HCT116 (cell line): ENCODE measurements at regions not wholly inside any gene's neighbourhood (a gene's known extent, or its start where the extent isn't known, plus 50 kb on each side); places are given as distances from the start of the nearest gene placed in this dataset.

ENCODE experiments used
- CTCF ChIP-seq, 3 experiments: fragments of 200-600 bp in 1 of 3; sonication (generic) in 1 of 3; IDR thresholded peaks in 2 of 3; conservative IDR thresholded peaks in 1 of 3; 2 replicates each; pipeline ENCODE4 v1.5.1; 2012 to 2017; ENCODE audit warnings: low read depth in 2 of 3, low read length in 2 of 3, antibody characterized with exemption in 1 of 3, borderline replicate concordance in 1 of 3, control low read depth in 1 of 3, mild to moderate bottlenecking in 1 of 3, mixed read lengths in 1 of 3, mixed run types in 1 of 3, moderate library complexity in 1 of 3; ENCODE audit not compliant: insufficient read depth in 1 of 3
- EGR1 ChIP-seq: IDR thresholded peaks from 2 replicates; pipeline ENCODE4 v1.6.1; 2012; ENCODE audit warnings: low read depth
- JUND ChIP-seq: IDR thresholded peaks from 2 replicates; pipeline ENCODE4 v1.6.1; 2012
- POLR2AphosphoS5 ChIP-seq: IDR thresholded peaks from 2 replicates; pipeline ENCODE4 v1.6.1; 2011; ENCODE audit warnings: mild to moderate bottlenecking, low read depth, low read length, moderate library complexity
- RAD21 ChIP-seq: IDR thresholded peaks from 2 replicates; pipeline ENCODE4 v1.6.1; 2012; ENCODE audit warnings: low read depth, mild to moderate bottlenecking
- YY1 ChIP-seq: IDR thresholded peaks from 2 replicates; pipeline ENCODE4 v1.6.1; 2011; ENCODE audit warnings: low read length, low read depth, moderate library complexity, mild to moderate bottlenecking; ENCODE audit not compliant: insufficient replicate concordance; ENCODE audit errors: extremely low read depth
- ZFX ChIP-seq: fragments of 450-650 bp; IDR thresholded peaks from 2 replicates; pipeline ENCODE4 v1.6.1; 2017
- TF ChIP-seq, protein P1 (sequence below): IDR thresholded peaks from 2 replicates; pipeline ENCODE4 v1.6.1; 2012

DNA sequence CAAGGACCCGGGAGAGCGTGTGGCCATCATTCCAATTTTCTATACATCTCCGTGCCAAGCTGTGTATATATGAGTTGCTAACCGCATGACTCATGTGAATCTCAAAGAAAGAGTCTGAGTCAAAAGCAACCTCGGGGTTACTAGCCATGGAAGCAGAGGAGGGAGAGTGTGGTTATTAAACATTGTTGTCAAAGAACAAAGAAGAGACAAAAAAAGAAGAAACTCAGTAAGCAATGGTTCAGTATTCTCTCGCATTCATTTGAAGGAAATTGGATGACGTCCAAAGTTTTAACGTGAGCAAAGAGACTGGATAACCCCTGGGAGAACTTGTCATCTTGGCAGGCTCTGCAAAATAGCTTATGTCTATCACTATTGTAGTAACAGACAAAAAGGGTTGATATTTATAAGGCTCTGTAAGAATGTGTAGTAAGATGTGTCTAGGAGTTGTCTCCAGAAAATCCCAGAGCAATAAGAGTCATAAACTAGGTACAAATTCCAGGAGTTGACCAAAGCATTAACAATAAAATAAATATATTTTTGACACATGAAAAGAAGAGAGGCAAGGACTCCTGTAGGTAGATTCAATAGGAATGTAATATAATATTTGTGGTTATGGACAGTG, 52.8 kb upstream of the GRM7 start:
- TF ChIP-seq POLR2AphosphoS5, result no peak
- no peak for TF ChIP-seq ZFX
- no peak for TF ChIP-seq CTCF (IDR thresholded peaks at IDR 0.05 in 2 of 3, conservative IDR thresholded peaks at IDR 0.05 in 1 of 3; ENCODE audit: borderline replicate concordance in 1 of 3, insufficient read depth in 1 of 3, low read depth in 2 of 3, low read length in 2 of 3)
- TF ChIP-seq JUND, result no peak
- no peak for TF ChIP-seq RAD21
- TF ChIP-seq YY1, result no peak
- TF ChIP-seq, protein P1, sequence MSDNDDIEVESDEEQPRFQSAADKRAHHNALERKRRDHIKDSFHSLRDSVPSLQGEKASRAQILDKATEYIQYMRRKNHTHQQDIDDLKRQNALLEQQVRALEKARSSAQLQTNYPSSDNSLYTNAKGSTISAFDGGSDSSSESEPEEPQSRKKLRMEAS, result no peak
- no peak for TF ChIP-seq EGR1
